Activated CD8-positive, alpha-beta memory T cell treated with anti-CD3 and anti-CD28 coated beads for 1 hour (primary cell): ENCODE measurements at regions not wholly inside any gene's neighbourhood (a gene's known extent, or its start where the extent isn't known, plus 50 kb on each side); places are given as distances from the start of the nearest gene placed in this dataset.
"Not testable (repeated sequence)": the region's sequence is repeated elsewhere in the genome, so short reads cannot be mapped to it uniquely, and the experiment has no call there.

ENCODE experiments used
- DNase-seq, 2 donors: peaks; one replicate each; pipeline ENCODE4 v3.0.0-alpha.2; 2020; ENCODE audit warnings: low read depth in 1 of 2; ENCODE audit errors: extremely low read depth in 1 of 2

DNA sequence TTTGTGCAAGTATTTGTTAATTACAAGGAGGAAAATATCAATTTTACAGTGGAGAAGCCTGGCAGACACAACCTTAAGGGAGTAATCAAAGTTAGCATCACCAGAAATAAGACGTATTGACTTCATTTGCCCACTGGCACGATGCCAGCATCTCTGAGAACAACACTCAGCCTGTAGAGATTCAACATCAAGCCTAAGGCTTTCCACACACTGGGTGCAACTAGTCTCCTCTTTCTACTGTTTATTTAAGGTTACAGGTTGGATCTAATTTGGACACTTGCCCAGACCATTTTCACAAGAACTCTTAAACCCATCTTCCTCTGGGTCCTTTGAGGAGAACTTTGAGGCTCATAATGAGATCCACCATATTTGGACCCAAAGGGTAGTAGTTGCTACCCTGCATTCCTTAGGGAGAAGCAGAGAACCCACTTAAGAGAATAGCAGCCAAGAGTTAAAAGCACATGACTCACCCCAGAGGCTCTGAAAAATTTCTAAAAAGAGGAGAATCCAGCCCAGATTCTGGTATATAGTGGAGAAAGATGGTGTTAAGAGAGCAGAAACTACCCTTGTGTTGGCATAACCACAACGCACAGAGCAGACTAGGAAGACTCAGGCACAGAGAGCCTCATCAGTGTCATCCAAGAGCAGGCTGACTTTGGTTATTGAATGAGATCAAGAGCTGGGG is 97.3 kb downstream of the CCDC71L start:
- no peak for DNase-seq

DNA sequence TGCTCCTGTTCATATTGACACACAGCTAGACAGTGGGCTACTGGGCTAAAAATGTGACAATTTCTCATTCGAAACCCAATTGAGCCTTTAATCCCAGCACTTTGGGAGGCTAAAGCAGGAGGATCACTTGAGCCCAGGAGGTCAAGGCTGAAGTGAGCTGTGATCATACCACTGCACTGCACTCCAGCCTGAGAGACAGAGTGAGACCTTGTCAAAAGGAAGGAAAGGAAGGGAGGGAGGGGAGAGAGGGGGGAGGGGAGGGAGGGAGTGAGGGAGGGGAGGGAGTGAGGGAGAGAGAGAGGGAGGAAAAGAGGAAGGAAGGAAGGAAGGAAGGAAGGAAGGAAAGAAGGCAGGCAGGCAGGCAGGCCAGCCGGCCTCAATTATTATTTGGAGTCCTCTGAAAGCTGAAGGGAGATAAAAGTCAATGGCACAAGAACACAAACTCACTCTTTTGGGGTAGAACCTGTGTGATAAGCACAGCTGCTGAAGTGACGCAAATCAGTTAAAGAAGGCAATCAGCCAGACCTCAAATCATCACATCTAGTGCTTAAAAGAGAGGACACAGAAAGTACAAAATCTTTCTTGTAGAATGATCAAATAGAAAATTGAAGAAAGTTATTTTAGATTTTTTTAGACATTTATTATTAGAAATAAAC is 98.1 kb downstream of the CCDC71L start:
- no peak for DNase-seq

DNA sequence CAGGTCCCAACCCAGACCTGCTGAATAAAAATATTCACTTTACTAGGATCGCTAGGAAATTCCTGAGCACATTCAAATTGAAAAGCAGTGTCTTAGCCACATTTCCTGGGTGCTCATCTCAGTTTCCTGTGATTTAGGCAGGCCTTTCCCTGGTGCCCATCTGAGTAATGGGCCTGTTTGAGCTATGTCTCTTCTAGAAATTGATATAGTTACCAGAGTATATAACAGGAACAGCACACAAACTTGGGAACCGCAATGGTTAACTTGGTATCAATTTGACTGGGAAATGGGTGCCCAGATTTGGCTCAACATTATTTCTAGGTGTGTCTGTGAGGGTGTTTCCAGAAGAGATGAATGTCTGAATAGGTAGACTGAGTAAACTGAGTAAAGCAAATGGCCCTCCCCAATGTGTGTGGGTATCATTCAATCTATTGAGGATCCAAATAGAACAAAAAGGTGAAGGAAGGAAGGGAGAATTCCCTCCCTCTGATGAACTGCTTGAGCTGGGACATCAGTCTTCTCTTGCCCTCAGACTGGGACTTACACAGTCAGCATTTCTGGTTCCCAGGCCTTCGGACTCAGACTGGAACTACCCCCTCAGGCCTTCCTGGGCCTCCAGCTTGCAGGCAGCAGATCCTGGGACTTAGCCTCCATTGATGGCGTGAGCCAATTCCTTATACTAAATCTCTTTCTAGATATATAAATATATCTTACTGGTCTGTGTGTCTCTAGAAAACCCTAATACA is 99.1 kb downstream of the CCDC71L start:
- DNase-seq, result no peak

DNA sequence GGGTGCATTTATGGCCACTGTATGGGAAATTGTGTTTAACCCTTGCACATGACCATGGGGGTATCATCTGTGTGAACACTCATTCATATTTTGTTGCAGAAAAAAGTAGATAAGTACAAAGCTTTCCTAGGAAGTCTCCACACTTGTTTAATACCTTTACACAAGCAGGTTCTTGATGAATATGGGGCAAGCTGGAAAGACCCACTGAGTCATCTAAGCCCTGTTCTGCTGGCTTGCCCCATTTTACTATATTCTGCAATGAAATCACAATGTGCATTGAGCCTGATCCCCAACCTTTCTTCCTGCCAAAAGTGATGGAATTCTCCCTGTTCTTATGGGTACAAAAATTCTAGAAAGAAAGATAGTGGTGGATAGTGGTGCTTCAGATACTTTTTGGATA is 99.8 kb downstream of the CCDC71L start:
- no peak for DNase-seq

DNA sequence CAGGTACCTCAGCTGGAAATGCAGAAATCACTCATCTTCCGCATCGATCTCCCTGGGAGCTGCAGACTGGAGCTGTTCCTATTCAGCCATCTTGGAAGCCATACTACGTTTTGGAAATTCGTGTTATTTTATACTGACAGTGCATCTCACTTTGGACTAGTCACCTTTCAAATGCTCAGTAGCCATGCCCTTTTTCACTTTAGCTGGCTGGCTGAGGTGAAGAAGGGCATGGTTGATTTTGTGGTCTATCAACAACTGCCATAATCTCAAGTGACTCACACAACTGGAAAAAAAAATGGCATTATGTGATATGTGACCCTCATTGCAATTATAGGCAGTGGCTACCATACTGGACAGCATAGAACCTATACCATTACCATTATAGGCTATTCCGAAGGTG is 100.5 kb downstream of the CCDC71L start:
- no peak for DNase-seq

DNA sequence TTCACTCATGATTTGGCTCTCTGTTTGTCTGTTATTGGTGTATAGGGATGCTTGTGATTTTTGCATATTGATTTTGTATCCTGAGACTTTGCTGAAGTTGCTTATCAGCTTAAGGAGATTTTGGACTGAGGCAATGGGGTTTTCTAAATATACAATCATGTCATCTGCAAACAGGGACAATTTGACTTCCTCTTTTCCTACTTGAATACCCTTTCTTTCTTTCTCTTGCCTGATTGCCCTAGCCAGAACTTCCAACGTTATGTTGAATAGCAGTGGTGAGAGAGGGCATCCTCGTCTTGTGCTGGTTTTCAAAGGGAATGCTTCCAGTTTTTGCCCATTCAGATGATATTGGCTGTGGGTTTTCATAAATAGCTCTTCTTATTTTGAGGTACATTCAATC is 104.7 kb downstream of the CCDC71L start:
- not testable (repeated sequence) for DNase-seq

DNA sequence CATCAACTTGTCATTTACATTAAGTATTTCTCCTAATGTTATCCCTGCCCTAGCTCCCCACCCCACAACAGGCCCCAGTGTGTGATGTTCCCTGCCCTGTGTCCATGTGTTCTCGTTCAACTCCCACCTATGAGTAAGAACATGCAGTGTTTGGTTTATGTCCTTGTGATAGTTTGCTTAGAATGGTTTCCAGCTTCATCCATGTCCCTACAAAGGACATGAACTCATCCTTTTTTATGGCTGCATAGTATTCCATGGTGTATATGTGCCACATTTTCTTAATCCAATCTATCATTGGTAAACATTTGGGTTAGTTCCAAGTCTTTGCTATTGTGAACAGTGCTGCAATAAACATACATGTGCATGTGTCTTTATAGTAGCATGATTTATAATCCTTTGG is 106.3 kb downstream of the CCDC71L start:
- DNase-seq, result not testable (repeated sequence)

DNA sequence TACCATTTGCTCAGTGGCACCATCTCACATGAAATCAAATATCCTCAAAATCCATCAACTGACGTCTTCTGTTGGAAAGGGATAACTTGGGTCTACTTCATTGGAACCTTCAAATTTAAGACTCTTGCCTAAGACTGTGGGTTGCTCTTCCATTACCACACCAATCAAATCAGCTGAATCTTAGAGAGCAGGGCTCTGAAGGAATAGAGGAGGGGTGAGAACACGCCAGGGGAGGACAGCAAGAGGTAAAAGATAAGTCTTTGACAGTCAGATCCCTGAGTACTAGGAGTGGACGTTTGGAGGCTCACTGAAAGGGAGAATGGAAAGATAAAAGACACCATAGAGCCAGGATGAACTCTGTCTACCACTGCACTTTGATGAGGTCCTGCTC is 107.5 kb downstream of the CCDC71L start:
- DNase-seq, result no peak

DNA sequence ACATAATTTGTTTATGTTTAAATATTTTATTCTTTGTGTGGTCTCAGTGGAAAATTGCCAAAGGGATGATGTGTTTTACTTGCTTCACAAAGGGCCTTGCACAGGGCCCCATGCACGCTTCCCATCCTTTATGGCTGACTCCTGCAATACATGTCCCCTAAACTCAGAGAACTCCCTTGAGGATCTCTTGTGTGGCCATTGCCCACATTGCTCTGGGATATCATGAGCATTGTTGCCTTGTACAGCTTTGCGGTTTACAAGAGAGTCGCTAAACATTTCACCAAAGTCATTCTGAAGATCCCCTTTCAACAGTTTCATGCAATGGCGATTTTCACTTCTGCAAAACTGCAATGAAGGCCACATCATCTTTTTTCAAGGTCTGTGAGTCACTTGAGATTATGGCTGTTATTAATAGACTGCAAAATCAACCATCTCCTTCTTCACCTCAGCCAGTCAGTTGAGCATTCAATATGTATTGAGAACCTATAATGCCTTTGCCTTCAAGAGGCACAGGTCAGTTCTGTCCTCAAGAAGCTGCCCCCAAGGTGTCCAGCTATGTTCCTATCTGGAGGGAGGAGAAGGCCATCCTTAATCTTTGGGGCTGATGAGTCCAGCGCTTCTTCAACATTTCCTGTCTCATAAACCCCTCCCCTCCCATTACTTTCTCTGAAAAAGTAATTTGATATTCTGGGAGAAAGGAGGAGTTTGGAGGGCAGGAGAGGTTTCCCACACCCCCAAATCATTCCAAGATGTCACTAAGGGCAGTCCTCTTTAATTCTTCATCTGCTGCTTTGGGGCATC is 108.1 kb downstream of the CCDC71L start:
- DNase-seq, result no peak

DNA sequence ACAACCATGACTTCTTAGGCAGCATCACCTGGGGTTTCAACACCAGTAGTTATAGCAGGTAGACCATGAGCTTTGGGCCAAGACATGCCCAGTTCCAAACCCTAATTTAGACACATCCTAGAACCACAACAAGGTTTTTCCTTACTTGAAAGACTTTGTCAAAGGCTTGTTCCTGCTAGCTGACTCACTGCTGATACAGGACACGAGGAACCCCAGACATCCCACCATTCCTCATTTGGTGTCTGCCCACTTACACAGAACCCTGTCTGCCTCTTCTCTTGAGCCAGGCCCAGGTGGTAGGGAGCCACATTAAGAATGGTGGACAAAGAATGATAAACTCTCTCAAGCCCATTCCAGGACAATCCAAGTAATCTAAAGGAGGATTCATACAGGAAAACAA is 109.0 kb downstream of the CCDC71L start:
- no peak for DNase-seq

DNA sequence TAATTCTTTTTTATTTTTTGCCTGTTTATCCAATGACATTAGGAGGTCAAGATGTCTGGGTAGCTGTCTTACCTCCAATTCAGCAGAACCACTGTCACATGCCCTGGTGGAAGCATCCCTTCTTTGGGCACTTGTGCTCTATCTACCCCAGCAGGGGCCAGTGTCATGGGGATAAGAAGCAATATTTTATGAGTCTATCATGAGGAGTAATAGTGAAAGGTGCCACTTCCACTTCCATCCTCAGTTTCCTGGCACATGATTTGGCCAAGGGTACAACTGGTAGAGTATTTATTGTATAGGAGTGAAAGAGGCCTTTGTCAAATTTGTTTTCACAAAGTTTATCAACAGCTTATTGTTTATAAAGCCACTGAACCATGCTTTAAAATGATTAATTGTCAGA is 112.5 kb downstream of the CCDC71L start:
- DNase-seq, result no peak

DNA sequence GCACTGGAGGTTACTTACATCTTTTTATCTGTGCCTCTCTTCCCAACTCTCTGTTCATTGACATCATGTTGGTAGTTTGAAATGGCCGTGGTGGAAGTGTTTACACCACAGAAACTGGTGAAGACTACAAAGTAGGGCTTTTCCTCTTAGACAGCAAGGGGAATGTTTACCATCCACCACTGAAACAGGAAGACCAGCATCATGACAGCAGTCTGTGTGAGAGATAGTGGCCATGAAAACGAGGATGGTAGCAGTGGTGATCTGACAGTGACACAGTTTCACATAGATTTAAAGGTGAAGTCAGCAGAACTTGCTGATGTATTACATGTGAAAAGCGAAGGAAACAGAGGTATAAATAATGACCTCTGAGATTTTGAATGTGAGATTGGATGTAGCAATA is 115.7 kb downstream of the CCDC71L start:
- DNase-seq, result no peak

DNA sequence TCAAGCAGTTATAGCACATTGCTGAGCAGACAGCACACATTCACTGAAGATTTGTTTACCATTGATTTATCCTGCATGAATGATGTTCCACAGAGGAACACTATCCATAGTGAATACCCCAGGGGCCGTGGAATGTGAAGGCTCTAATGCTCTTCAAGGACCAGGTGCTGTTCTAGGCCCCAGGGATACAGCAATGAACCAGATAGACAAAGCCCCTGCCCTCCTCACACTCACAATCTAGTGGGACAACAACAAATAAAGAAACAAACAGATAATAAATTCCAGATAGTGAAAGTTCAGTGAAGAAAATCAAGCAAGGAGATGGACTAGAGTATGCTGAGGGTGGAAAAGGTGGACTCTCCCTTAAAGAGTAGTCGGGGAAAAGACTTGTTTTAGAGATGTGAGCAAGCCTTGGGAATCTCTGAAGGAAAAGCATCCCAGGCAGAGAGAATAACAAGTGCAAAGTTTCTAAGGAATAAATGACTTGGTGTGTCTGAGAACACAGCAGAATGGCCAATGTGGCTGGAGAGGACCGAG is 117.7 kb downstream of the CCDC71L start:
- DNase-seq, result no peak

DNA sequence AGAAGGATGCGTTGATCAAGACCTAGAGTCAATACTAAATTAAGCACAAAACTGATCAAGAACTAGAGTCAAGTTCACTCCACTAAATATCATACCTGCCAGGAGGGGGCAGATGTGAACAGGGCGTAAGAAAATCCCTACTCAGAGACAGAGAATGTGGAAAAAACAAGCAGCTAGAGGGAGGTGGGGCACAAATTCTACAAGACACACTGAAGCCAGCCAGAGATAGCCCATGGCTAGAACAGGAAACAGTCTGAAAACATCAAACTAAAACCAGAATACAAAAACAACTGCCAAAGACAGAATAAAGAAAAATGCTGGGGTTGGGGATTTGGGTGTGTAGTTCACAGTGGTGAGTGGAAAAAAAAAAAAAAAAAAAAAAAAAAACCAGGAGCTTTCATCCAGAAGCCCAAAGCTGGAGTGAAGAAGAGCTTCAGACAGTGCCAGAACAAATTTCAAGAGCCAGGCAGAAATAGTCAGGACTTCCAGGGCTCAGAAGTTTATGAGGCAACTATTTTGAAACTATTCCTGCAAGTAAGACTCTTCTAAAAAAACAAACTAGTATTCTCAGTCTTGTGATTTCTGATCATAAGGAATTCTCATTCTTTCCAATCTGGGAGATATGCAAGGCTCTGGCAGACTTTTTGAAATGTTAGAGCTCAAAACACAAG is 118.3 kb downstream of the CCDC71L start:
- DNase-seq, result no peak

DNA sequence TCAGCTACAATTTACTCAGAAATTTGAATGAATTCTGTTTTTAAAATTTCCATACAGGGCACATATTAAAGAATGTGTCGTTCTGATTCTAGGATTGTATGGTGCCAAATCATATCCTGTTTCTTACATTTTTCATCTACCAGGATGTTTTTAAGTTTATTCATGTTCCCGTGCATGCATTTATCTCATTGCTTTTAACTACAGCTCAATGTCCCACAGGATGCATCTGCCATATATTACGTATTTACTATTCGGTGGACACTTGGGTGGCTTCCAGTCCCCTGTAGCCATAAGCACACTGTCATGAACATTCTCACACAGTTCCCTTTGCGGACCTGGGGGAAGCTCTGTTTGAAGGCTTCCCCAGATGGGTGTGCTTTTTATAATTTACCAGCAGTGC is 122.3 kb downstream of the CCDC71L start:
- no peak for DNase-seq

DNA sequence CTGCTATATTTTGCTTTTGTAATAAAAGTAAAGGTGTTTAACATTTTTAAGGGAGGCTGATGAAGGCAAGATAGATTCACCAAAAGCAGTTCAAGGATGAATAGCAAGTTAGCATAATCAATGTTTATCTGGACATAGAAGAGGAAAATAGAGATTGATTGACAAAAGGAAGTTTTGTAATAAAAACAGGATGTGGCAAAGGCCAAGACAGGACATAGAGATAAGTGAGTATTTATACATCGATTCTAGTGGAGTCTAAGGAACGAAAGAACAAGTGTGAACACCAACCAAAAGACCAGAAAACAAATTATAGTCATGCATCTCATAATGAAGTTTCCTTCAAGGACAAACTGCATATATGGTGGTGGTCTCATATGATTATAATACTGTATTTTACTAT is 123.8 kb downstream of the CCDC71L start:
- no peak for DNase-seq

DNA sequence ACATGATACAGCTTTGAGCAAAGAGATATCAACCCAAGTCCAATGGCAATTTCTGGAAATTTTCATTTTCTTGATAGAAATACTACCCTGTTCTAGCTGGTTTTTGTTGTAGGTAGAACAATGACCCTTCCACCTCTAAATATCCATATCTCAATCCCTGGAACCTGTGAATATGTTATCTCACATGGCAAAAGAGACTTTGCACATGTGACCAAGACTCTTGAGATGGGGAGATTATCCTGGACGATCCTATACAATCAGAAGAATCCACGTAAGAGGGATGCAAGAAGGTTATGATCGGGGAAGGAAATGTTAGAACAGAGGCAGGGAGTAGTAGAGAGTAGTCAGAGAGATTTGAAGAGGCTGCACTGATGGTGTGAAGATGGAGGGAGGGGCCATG is 124.9 kb downstream of the CCDC71L start:
- DNase-seq, result no peak

DNA sequence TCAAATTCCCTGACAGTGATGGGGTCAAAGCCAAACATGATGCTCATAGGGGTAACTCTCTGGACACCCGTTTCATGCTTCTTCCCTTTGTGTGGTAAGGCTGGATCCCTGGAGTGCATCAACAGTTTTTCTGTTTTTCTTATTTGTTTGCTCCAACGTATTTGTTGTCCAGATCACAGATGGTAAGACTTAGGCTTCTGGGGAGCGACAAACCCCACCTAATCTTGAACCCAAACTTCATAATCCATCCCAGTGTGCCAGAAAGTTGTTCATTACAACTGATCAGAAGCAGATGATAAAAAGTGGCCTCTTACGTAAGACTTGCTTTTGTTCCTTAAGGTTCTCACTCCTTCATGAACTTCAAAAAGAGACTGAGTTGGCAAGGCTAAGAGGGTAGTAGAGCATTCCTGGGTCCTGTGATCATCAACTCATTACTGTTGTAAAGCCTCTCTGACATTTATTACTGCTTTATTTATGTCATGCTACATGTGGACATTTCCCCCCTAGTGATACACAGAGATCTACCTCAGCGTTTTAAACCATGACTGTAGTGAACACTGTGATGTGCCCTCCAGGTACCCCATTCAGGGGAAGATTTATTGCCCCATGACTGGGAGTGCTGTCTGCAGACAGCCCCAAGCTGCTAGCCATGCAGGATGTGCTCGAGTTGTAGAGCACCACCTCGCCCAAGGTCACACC is 125.6 kb downstream of the CCDC71L start:
- no peak for DNase-seq

DNA sequence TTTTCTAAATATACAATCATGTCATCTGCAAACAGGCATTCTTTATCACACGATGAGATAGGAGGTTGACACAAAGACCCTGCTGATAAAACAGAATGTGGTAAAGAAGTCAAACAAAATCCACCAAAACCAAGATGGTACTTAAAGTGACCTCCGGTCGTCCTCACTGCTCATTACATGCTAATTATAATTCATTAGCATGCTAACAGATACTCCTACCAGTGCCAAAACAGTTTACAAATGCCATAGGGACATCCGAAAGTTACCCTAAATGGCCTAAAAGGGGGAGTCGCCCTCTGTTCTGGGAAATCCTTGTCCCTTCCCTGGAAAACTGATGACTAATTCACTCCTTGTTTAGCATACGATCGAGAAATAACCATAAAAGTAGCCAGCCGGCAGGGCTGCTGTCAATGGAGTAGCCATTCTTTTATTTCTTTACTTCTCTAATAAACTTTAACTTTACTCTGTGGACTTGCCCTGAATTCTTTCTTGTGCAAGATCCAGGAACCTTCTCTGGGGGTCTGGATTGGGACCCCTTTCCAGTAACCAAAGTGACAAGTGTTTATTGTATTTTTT is 126.6 kb downstream of the CCDC71L start:
- no peak for DNase-seq

DNA sequence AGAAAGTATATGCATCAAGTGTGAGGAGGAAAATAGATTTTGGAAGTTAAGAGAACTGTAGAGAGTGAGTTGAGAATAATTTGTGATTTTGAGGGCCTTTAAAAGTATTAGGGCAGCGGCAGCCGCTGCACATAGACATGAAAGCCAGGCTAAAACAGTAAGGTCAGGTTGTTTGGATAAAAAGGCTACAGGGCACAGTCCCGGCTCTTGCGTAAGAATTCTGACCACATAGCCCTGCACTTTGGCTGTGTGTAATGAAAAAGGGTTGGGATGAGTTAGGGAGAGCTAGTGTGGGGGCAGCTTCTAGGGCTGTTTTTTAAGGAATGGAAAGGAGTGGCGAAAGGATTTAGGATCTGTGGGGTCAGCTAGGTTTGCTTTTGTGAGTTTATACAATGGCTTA is 130.8 kb downstream of the CCDC71L start:
- not testable (repeated sequence) for DNase-seq
